H1 (cell line): ENCODE measurements at regions not wholly inside any gene's neighbourhood (a gene's known extent, or its start where the extent isn't known, plus 50 kb on each side); places are given as distances from the start of the nearest gene placed in this dataset.

Source experiments
- ATF3 ChIP-seq: IDR thresholded peaks from 2 replicates; pipeline ENCODE4 v1.6.1; 2011; ENCODE audit warnings: low read depth, mild to moderate bottlenecking, low read length; ENCODE audit not compliant: insufficient read depth
- CEBPB ChIP-seq: IDR thresholded peaks from 2 replicates; pipeline ENCODE4 v1.6.1; 2012; ENCODE audit warnings: low read depth, low read length
- CHD7 ChIP-seq: fragments of 300-600 bp; sonication (generic); IDR thresholded peaks from 2 replicates; pipeline ENCODE4 v1.7.1; 2012; ENCODE audit warnings: low read length, moderate library complexity, mild to moderate bottlenecking, inconsistent platforms; ENCODE audit not compliant: insufficient replicate concordance
- FOSL1 ChIP-seq: IDR thresholded peaks from 2 replicates; pipeline ENCODE4 v1.6.1; 2011; ENCODE audit warnings: mild to moderate bottlenecking, low read depth, low read length, moderate library complexity; ENCODE audit not compliant: insufficient read depth
- MAX ChIP-seq: IDR thresholded peaks from 2 replicates; pipeline ENCODE4 v1.6.1; 2012; ENCODE audit warnings: inconsistent platforms
- POLR2AphosphoS5 ChIP-seq: IDR thresholded peaks from 2 replicates; pipeline ENCODE4 v1.6.1; 2011; ENCODE audit warnings: low read depth, low read length
- POU5F1 ChIP-seq: IDR thresholded peaks from 2 replicates; pipeline ENCODE4 v1.6.1; 2011; ENCODE audit warnings: low read depth, mild to moderate bottlenecking, low read length, moderate library complexity
- RXRA ChIP-seq: IDR thresholded peaks from 2 replicates; pipeline ENCODE4 v1.6.1; 2011; ENCODE audit warnings: low read depth, mild to moderate bottlenecking, low read length, moderate library complexity; ENCODE audit not compliant: insufficient read depth
- SAP30 ChIP-seq: fragments of 300-600 bp; sonication (generic); IDR thresholded peaks from 2 replicates; pipeline ENCODE4 v1.7.1; 2012; ENCODE audit warnings: low read length, moderate library complexity, mild to moderate bottlenecking, inconsistent platforms; ENCODE audit not compliant: insufficient read depth, insufficient replicate concordance
- SP2 ChIP-seq: IDR thresholded peaks from 2 replicates; pipeline ENCODE4 v1.6.1; 2012; ENCODE audit warnings: mild to moderate bottlenecking, low read length, inconsistent platforms
- TAF1 ChIP-seq: IDR thresholded peaks from 2 replicates; pipeline ENCODE4 v1.6.1; 2011; ENCODE audit warnings: mild to moderate bottlenecking, low read depth, low read length
- TEAD4 ChIP-seq: IDR thresholded peaks from 2 replicates; pipeline ENCODE4 v1.6.1; 2012; ENCODE audit warnings: low read depth, low read length, inconsistent platforms, mixed read lengths

GRCh38 chr1:87714278-87714677, 385.6 kb downstream of the LMO4 start (continued):
- no peak for TF ChIP-seq CHD7
- no peak for TF ChIP-seq MAX
- no peak for TF ChIP-seq SP2
- no peak for TF ChIP-seq CEBPB
- no peak for TF ChIP-seq TEAD4
- no peak for TF ChIP-seq RXRA
- no peak for TF ChIP-seq POLR2AphosphoS5
- TF ChIP-seq SAP30, result no peak
- no peak for TF ChIP-seq POU5F1
- no peak for TF ChIP-seq TAF1
- TF ChIP-seq FOSL1, result no peak
- TF ChIP-seq ATF3, result no peak
